GM19328 (cell line): ENCODE measurements at regions not wholly inside any gene's neighbourhood (a gene's known extent, or its start where the extent isn't known, plus 50 kb on each side); places are given as distances from the start of the nearest gene placed in this dataset.
"Not testable (repeated sequence)": the region's sequence is repeated elsewhere in the genome, so short reads cannot be mapped to it uniquely, and the experiment has no call there.

Experiments
- ATAC-seq: cut with Tn5 transposase; IDR thresholded peaks from one replicate; pipeline ENCODE4 v1.9.1; 2021; ENCODE audit warnings: mild to moderate bottlenecking, moderate library complexity; ENCODE audit not compliant: unreplicated experiment

DNA sequence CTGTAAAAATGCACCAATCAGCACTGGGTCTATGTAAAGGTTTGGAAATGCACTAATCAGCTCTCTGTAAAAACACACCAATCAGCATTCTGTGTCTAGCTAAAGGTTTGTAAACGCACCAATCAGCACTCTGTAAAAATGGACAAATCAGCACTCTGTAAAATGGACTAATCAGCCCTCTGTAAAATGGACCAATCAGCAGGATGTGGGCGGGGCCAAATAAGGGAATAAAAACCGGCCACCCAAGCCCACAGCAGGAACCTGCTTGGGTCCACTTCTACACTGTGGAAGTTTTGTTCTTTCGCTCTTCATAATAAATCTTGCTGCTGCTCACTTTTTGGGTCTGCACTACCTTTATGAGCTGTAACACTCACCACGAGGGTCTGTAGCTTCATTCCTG, 101.0 kb downstream of the SMC2 start:
- ATAC-seq = not testable (repeated sequence)

GRCh38 chr9:104200456-104200994, 106.4 kb downstream of the SMC2 start:
- ATAC-seq = no peak

GRCh38 chr9:104206766-104207165, 112.7 kb downstream of the SMC2 start:
- ATAC-seq = no peak

- no peak for ATAC-seq
These were observed 115.3 kb downstream of the SMC2 start for GRCh38 chr9:104209387-104209786.

DNA sequence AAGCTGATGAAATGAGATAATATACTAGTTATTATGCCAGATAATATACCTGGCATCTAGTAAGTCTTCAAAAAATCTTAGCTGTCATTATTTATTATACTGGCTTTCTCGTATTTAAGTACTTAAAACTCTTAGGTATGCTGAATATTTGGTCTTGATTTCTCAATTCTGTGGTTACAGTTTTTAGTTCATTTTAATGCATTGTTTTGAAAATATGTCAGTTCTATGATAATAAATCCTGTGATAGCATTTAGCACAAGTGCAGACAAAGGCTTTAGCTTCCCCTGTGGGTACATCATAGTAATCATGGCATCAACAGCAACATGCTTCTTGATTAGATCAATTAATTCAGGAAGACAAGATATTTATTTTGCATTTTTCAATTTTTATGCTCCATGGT, 133.0 kb downstream of the SMC2 start:
- ATAC-seq = no peak

DNA sequence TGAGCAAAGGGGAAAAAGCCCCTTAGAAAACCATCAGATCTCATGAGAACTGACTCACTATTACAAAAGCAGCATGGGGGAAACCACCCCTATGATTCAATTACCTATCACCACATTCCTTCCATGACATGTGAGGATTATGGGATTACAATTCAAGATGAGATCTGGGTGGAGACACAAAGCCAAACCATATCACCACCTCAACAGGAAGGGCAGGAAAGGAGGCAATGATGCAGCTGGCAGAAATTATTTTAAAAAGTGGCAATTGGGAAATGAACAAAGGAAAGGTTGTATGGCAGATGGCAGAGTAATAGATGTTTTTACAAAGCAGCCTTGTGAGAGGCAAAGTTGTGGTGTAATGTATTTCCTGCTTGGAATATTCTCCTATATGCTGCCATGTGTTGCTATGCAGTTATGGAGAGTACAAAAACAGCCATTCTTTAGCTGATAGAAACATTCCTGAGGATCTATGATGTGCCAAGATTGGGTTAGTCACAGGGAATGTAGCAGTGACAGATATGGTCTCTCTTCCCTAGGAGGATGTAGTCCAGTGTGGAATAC, 138.8 kb downstream of the SMC2 start:
- no peak for ATAC-seq

GRCh38 chr9:104233366-104233765, 139.3 kb downstream of the SMC2 start:
- ATAC-seq = no peak

DNA sequence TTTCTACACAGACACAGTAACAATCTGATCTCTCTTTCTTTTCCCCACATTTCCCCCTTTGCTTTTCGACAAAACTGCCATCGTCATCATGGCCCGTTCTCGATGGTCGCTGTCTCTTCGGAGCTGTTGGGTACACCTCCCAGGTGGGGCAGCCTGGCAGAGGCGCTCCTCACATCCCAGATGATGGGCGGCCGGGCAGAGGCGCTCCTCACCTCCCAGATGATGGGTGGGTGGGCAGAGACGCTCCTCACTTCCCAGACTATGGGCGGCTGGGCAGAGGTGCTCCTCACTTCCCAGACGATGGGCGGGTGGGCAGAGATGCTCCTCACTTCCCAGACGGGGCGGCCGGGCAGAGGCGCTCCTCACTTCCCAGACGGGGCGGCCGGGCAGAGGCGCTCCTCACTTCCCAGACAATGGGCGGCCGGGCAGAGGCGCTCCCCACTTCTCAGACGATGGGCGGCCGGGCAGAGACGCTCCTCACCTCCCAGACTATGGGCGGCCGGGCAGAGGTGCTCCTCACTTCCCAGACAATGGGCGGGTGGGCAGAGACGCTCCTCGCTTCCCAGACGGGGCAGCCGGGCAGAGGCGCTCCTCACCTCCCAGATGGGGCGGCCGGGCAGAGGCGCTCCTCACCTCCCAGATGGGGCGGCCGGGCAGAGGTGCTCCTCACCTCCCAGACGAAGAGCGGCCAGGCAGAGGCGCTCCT, 140.7 kb downstream of the SMC2 start:
- not testable (repeated sequence) for ATAC-seq

DNA sequence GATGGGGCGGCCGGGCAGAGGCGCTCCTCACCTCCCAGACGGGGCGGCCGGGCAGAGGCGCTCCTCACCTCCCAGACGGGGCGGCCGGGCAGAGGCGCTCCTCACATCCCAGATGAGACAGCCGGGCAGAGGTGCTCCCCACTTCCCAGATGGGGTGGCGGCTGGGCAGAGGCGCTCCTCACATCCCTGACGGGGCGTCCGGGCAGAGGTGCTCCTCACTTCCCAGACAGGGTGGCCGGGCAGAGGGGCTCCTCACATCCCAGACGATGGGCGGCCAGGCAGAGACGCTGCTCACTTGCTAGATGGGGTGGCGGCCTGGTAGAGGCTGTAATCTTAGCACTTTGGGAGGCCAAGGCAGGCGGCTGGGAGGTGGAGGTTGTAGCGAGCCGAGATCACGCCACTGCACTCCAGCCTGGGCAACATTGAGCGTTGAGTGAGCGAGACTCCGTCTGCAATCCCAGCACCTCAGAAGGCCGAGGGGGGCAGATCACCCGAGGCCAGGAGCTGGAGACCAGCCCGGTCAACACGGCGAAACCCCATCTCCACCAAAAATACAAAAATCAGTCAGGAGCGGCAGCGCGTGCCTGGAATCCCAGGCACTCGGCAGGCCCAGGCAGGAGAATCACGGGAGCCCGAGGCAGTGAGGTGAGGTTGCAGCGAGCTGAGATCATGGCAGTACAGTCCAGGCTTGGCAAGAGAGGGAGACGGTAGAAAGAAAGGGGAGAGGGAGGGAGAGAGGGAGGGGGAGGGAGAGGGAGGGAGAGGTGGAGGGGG, 141.4 kb downstream of the SMC2 start:
- ATAC-seq = not testable (repeated sequence)

GRCh38 chr9:104238668-104239067, 144.6 kb downstream of the SMC2 start:
- ATAC-seq = no peak

GRCh38 chr9:104240890-104241289, 146.8 kb downstream of the SMC2 start:
- ATAC-seq = no peak

- ATAC-seq = no peak
These were observed 151.8 kb downstream of the SMC2 start for GRCh38 chr9:104245925-104246324.

DNA sequence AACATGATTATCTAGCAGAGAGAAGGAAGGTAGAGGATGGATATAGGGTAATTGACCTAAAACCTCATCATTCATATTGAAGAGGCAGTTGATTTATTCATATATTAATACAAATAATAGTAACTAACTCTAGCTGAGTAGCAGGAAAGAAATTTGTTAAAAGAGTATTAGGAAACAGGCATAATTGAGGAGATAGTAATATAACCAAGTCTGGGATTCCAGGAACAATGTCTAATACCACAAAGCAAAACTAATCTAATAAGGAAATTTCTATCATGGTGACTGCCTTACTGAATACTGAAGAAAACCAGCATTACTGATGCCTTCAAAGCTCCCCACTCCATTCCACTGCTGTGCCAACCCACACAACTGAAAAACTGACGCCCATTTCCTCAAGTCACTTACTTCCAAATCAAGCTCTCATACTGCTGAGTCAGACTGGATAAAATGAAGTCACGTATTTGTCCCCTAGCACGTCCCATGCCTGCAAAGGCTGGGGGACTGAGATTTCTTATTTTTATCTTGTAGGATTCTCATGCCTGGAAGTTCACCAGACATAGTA, 153.9 kb downstream of the SMC2 start:
- no peak for ATAC-seq

DNA sequence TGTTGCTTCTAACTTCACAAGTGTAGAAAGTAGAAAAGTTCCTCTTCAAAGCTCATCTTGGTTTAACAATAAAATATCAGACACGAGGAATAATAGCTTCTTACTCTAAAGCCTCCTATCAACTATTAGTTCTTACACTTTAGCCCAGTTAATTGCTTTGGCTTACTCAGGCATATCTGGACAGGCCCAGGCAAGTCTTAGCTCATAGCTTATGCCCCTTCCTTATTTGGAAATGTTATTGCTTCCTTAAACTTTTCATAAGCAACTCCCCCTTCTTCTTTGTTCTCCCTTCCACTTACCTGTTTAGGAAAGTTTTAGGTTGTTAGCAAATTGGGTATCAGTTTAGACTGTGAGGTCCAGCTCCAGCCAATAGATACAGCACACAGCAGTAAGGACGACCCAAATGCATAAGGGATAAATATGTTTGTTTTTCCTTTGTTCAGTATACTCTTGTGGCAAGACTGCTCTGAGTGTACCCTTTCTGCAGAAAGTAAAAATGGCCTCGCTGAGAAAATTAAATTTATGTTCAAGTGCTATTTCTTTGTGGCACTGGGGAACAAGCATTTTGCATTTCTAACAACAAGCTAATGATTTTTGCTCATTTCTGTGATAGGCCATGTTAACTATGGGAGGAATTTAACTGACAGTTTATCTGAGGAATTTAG, 162.1 kb downstream of the SMC2 start:
- ATAC-seq = no peak

- ATAC-seq = no peak
These were observed 162.6 kb downstream of the SMC2 start for GRCh38 chr9:104256696-104257062.

GRCh38 chr9:104258296-104259011, 164.3 kb downstream of the SMC2 start:
- no peak for ATAC-seq

- no peak for ATAC-seq
These were observed 165.9 kb downstream of the SMC2 start for GRCh38 chr9:104260004-104260403.

DNA sequence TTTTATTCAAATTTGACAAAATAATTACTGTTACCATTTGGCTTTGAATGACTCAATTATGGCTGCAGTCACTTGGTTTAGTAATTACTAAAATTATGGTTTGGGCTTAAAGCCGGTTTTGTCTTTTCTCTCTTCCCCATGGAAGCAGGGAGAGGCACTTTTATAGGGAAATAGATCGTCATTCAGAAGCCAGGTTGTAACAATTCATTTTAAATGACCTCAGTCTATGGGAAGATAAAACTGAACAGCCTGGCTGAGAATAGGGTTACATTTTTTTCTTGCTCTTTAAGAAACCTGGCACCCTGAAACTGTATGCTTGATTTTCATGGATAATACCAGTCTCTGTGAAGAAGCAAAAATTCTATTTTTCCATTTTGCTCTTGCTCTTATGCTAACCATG, 169.8 kb downstream of the SMC2 start:
- ATAC-seq = no peak

DNA sequence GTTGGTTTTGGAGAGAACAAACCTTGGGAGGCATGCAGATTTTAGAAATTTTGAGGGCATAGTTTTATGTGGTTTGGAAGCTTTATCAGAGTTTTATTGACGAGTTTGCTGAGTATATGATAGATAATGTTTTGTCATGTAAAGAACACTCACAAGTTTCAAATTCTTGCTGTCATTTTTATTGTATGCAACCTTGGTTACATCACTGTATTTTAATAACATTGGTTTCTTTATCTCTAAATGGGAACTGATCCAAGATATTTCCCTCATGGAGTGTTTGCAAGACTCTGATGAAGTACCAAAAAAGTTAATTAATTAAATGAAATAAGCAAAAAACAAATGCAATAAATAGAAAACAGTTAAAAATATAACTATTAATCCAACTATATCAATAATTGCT, 170.3 kb downstream of the SMC2 start:
- no peak for ATAC-seq

DNA sequence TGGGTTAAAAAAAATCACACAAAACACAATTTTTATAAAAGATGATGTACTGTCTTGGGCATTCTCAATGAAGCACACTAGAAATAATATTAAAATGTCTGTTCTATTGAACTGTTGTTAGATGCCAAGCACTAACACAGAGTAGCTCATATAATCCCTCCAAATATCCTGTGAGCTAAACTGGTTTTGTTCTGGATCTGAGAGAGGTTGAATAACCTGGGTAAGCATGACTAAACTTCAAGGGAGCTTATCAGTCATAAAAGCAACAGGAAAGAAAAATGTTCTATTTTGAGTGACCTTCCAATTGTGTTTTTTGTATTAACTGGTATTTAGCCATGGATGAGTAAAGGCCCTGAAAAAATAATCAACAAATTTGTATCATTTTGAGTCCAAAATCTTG, 175.3 kb downstream of the SMC2 start:
- no peak for ATAC-seq
